Right lobe of liver (tissue), 4 donors: ENCODE measurements at regions not wholly inside any gene's neighbourhood (a gene's known extent, or its start where the extent isn't known, plus 50 kb on each side); places are given as distances from the start of the nearest gene placed in this dataset.
"Not testable (repeated sequence)": the region's sequence is repeated elsewhere in the genome, so short reads cannot be mapped to it uniquely, and the experiment has no call there.

ENCODE experiments used
- CTCF ChIP-seq, 4 donors: fragments of 200-600 bp in 3 of 4; fragments of 450-650 bp in 1 of 4; IDR thresholded peaks; one replicate each; pipeline versions ENCODE4 v1.5.1 to v1.8.0; 2016 to 2022; ENCODE audit warnings: antibody characterized with exemption in 4 of 4, mild to moderate bottlenecking in 2 of 4
- POLR2A ChIP-seq: fragments of 450-650 bp; IDR thresholded peaks from one replicate; pipeline ENCODE4 v1.6.1; 2017; ENCODE audit warnings: antibody characterized with exemption, mild to moderate bottlenecking
- donor health status: DM: no; HTN: no; CAD: no.
- donor health status: DM: no; HTN: no; CAD: no.
- donor health status: DM: no; HTN: yes; CAD: no.

- not testable (repeated sequence) for TF ChIP-seq POLR2A; CTCF (IDR thresholded peaks at IDR 0.05)
Measured at GRCh38 chr17:20695871-20696270, 116.3 kb downstream of the CDRT15L2 start.
